ENCODE measurements at regions not wholly inside any gene's neighbourhood (a gene's known extent, or its start where the extent isn't known, plus 50 kb on each side); places are given as distances from the start of the nearest gene placed in this dataset.

GRCh38 chr6:93663111-93663510 lies 243.8 kb upstream of the EPHA7 start:
- intact Hi-C loops (cut with micrococcal nuclease; ENCODE audit: unreplicated experiment) (no loop called here), in situ Hi-C loops (cut with HindIII; ENCODE audit: low pct_unique_long_range_greater_than_20kb, low sequenced_read_pairs) (no loop called here)
- Histone ChIP-seq H3K4me1 (ENCODE audit: control insufficient read depth, insufficient read depth, low read length) (no peaks in the 10 kb centered on the region), H3K9me3 (ENCODE audit: control insufficient read depth, insufficient read depth, low read depth, low read length) (no peaks in the 10 kb centered on the region), H3K4me3 (ENCODE audit: low read depth in 2 of 2, low read length in 2 of 2) (no peak overlapping the region), H3K27ac (ENCODE audit: low read length) (no peak overlapping the region), H3K36me3 (ENCODE audit: control insufficient read depth, insufficient read depth, low read length) (no peaks in the 10 kb centered on the region), H3K27me3 (ENCODE audit: control insufficient read depth, insufficient read depth, low read length) (no peaks in the 10 kb centered on the region)
- ChIA-PET POLR2A (no interaction called here), CTCF (no interaction called here)
- no peak for TF ChIP-seq REST (IDR thresholded peaks at IDR 0.05; ENCODE audit: insufficient read depth in 1 of 2, low read depth in 2 of 2, low read length in 1 of 2)
- TF ChIP-seq, protein P1, sequence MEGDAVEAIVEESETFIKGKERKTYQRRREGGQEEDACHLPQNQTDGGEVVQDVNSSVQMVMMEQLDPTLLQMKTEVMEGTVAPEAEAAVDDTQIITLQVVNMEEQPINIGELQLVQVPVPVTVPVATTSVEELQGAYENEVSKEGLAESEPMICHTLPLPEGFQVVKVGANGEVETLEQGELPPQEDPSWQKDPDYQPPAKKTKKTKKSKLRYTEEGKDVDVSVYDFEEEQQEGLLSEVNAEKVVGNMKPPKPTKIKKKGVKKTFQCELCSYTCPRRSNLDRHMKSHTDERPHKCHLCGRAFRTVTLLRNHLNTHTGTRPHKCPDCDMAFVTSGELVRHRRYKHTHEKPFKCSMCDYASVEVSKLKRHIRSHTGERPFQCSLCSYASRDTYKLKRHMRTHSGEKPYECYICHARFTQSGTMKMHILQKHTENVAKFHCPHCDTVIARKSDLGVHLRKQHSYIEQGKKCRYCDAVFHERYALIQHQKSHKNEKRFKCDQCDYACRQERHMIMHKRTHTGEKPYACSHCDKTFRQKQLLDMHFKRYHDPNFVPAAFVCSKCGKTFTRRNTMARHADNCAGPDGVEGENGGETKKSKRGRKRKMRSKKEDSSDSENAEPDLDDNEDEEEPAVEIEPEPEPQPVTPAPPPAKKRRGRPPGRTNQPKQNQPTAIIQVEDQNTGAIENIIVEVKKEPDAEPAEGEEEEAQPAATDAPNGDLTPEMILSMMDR (IDR thresholded peaks at IDR 0.05) = no peak
- TF ChIP-seq TCF7L2 (IDR thresholded peaks at IDR 0.05; ENCODE audit: low read depth, low read length) = no peak
- no peak for TF ChIP-seq POLR2AphosphoS5 (IDR thresholded peaks at IDR 0.05; ENCODE audit: low read depth, low read length)
- no peak for TF ChIP-seq SIN3A (IDR thresholded peaks at IDR 0.05; ENCODE audit: borderline replicate concordance, insufficient read depth, low read depth, low read length)
- no peak for ATAC-seq
- DNase-seq (ENCODE audit: low read depth, low spot score) = no peak
- BruUV-seq (replicated peaks) = no TSS peak

DNA sequence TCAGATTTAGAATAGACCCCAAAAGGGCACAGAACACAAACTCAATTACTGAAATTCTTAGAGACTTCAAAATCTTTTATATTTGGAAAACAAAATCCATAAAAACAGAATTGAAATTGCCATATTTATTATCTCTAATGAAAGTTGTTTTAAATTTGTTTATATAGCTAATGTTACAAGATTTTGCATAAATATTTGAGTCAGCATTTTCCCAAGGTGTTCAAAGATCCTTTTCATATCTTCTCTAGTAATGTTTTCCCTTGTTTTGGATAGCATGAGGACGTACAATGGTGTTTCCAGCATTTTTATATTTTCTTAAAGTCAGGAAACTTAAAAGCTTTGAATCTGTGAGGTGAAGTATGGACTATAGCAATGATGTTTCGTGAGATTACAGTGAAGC lies 235.2 kb upstream of the EPHA7 start:
- intact Hi-C loops (cut with micrococcal nuclease; ENCODE audit: unreplicated experiment) (no loop called here), in situ Hi-C loops (cut with HindIII; ENCODE audit: low pct_unique_long_range_greater_than_20kb, low sequenced_read_pairs) (no loop called here)
- Histone ChIP-seq H3K27ac (ENCODE audit: low read length) (no peak overlapping the region), H3K36me3 (ENCODE audit: control insufficient read depth, insufficient read depth, low read length) (no peaks in the 10 kb centered on the region), H3K4me3 (ENCODE audit: low read depth in 2 of 2, low read length in 2 of 2) (no peak overlapping the region), H3K4me1 (ENCODE audit: control insufficient read depth, insufficient read depth, low read length) (no peaks in the 10 kb centered on the region), H3K27me3 (ENCODE audit: control insufficient read depth, insufficient read depth, low read length) (no peaks in the 10 kb centered on the region), H3K9me3 (ENCODE audit: control insufficient read depth, insufficient read depth, low read depth, low read length) (no peaks in the 10 kb centered on the region)
- TF ChIP-seq SIN3A (IDR thresholded peaks at IDR 0.05; ENCODE audit: borderline replicate concordance, insufficient read depth, low read depth, low read length) (no peak), POLR2AphosphoS5 (IDR thresholded peaks at IDR 0.05; ENCODE audit: low read depth, low read length) (no peak)
- ATAC-seq (no peak), DNase-seq (ENCODE audit: low read depth, low spot score) (no peak)
- BruUV-seq (replicated peaks) = no TSS peak
- ChIA-PET CTCF (no interaction called here), POLR2A (no interaction called here)

- H3K36me3 ChIP-seq (ENCODE audit: control insufficient read depth, insufficient read depth, low read length) = no peaks in the 10 kb centered on the region
- H3K4me3 ChIP-seq (ENCODE audit: low read depth in 2 of 2, low read length in 2 of 2) = no peak overlapping the region
- no peak overlapping the region for H3K27ac ChIP-seq (ENCODE audit: low read length)
- no peaks in the 10 kb centered on the region for H3K27me3 ChIP-seq (ENCODE audit: control insufficient read depth, insufficient read depth, low read length)
- CTCF ChIA-PET = no interaction called here
- no peaks in the 10 kb centered on the region for H3K4me1 ChIP-seq (ENCODE audit: control insufficient read depth, insufficient read depth, low read length)
- ATAC-seq = no peak
- in situ Hi-C loops (cut with HindIII; ENCODE audit: low pct_unique_long_range_greater_than_20kb, low sequenced_read_pairs) = no loop called here
- no TSS peak for BruUV-seq (replicated peaks)
- DNase-seq (ENCODE audit: low read depth, low spot score) = no peak
- TF ChIP-seq, protein P1 (IDR thresholded peaks at IDR 0.05) = no peak
- TF ChIP-seq TCF7L2 (IDR thresholded peaks at IDR 0.05; ENCODE audit: low read depth, low read length) = no peak
- TF ChIP-seq SIN3A (IDR thresholded peaks at IDR 0.05; ENCODE audit: borderline replicate concordance, insufficient read depth, low read depth, low read length) = no peak
- TF ChIP-seq POLR2AphosphoS5 (IDR thresholded peaks at IDR 0.05; ENCODE audit: low read depth, low read length) = no peak
- no peak for TF ChIP-seq REST (IDR thresholded peaks at IDR 0.05; ENCODE audit: insufficient read depth in 1 of 2, low read depth in 2 of 2, low read length in 1 of 2)
- POLR2A ChIA-PET = no interaction called here
- intact Hi-C loops (cut with micrococcal nuclease; ENCODE audit: unreplicated experiment) = no loop called here
- no peaks in the 10 kb centered on the region for H3K9me3 ChIP-seq (ENCODE audit: control insufficient read depth, insufficient read depth, low read depth, low read length)
Observed at GRCh38 chr6:93644611-93645010, 225.3 kb upstream of the EPHA7 start.
